HTR-8/SVneo (cell line): ENCODE measurements at regions not wholly inside any gene's neighbourhood (a gene's known extent, or its start where the extent isn't known, plus 50 kb on each side); places are given as distances from the start of the nearest gene placed in this dataset.

Experiments used
- DNase-seq: peaks from one replicate; pipeline ENCODE4 v3.0.0; 2011; ENCODE audit warnings: low spot score, mixed read lengths; ENCODE audit not compliant: insufficient read length
- FAIRE-seq: peaks from 2 replicates; lab custom pipeline; 2011; peaks lifted over from hg19 to GRCh38; lab: Jason Lieb, UNC

- DNase-seq (no peak), FAIRE-seq (no peak)
Observed at GRCh38 chr13:32905063-32905863, 111.0 kb upstream of the KL start.

DNA sequence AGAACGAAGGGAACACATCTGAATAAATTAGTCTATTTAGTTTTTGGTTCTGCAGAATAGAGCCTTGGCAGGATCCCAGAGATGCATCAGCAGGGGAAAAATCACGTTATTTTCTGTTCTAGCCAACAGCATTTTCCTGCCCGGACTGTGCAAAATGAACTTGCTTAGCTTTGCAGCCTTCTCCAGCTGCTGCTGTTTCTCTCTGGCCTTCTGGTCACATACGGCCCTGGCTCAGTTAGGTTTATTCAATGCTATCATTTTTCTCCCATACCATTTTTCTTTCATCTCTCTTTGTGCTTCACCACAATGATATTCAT lies 110.4 kb upstream of the KL start:
- FAIRE-seq, result no peak
- no peak for DNase-seq

- DNase-seq, result no peak
- FAIRE-seq, result no peak
Observed at GRCh38 chr13:32907211-32907610, 109.0 kb upstream of the KL start.

- FAIRE-seq (no peak), DNase-seq (no peak)
Observed at GRCh38 chr13:32910530-32910929, 105.7 kb upstream of the KL start.

- peak; percentile 28 for FAIRE-seq
- peak; percentile 61 for DNase-seq
Observed at GRCh38 chr13:32911506-32911905, 104.7 kb upstream of the KL start.

GRCh38 chr13:32914686-32915085 lies 101.5 kb upstream of the KL start:
- DNase-seq (no peak), FAIRE-seq (no peak)

- FAIRE-seq, result no peak
Observed at GRCh38 chr13:32917504-32917903, 98.7 kb upstream of the KL start.

DNA sequence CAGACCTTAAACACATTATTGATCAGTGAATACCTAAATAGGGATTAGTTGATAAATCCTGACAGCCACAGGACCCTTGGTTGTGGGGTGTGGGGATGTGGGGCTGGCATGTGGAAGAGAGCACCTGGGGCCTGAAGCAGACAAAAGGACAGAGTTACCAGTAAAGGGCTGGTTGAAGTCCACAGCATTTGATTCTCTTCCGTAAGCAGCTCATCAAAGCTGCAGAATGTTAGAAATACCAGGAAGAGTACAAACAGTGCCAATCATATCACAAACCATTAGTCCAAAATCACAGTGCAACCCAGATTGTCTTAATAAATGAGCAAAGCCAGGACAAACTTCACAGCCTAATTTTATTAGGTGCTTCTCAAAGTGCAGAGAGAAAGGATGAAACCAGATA lies 92.5 kb upstream of the KL start:
- no peak for FAIRE-seq
- no peak for DNase-seq

More at GRCh38 chr13:32917504-32917903, 98.7 kb upstream of the KL start:
- DNase-seq, result no peak

DNA sequence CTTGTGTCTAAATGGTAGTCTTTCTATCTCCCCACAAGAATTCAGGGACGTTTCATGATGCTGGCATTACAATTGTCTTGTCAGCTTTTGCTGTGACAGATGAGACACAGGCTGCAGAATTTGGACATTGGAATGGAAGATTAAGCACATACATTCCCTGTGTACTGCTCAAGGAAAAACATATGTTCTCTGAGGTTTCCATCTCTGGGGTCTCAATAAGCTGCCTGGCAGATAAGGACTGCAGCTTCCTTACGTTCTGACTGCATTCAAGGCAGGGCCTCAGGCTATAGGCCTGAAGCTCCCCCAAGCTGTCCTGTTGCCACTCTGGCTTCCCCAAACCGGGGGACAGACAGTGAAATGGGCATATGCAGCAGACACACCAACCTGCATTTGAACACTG lies 91.3 kb upstream of the KL start:
- DNase-seq (no peak), FAIRE-seq (no peak)

GRCh38 chr13:32925506-32925905 lies 90.7 kb upstream of the KL start:
- DNase-seq (no peak), FAIRE-seq (no peak)

DNA sequence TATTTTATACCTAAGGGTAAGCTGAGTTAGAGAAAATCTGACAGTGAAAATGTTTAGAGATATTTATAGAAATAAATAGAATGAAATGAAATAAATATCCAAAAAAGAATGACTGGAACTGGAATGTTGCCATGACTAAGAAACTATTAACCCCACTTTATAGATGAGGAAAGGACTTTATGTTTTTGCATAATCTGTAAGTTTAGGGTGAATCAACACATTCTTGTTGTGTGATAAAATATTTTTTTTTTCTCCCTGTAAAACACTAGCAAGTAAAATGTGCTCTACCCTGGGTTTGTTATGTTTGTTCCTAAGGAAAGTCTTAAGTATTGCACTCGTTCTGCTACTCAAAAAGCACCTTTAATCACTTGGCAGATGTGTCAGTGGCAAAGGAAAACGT lies 83.8 kb upstream of the KL start:
- FAIRE-seq, result no peak
- no peak for DNase-seq

DNA sequence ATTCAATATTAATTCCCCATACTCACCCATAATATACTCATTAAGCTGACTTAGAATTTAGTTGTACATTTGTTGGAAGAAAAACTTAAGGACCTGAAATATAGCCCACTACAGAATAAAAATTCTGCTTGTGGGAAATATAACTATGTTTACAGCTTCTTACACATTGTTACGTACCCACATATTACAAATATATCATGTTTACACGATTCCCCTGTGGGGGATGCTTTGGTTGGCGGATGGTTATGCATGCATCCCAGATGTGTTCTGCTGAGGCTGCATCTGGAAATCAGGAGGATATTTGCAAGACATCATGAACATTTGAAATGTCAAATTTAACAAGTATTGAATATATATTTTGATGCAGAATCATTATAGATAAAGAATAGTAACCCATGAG lies 79.5 kb upstream of the KL start:
- FAIRE-seq (no peak), DNase-seq (no peak)

DNA sequence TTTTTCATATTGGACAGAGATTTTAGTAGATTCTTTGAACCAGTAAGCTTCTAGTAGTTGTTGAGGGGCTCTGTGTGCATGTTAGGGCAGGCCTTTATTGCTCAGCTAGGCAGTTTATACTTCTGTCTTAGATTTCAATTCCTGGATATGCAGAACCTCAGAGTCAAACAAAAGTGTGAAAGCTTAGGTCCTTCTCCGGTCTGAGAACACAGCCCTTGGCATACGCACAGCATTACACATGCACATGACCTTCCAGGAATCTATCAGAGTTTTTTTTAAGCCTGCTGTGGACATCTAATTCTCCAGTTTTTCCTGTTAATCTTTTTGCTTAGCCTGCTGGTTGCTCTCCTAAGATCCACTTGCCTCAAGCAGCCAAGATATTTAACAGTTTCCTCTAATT lies 77.9 kb upstream of the KL start:
- no peak for DNase-seq
- no peak for FAIRE-seq

DNA sequence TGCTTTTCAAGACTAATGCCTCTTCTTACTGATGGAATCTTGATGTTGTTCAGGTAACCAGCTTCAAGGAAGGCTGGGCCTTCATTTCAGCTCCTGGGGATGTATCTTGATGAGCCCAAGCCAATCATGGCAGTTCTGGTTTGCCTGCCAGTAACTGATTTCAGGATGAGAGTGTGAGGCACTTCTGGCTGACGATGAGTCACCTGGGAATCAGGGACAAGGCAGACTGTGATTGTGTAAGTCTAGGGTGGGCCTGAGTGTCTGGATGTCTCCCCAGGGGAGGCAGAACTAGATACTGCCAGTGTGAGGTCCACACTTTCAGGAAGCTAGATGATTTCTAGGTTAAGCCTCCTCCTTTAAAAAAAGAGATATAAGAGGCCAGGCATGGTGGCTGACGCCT lies 77.3 kb upstream of the KL start:
- DNase-seq (no peak), FAIRE-seq (no peak)

GRCh38 chr13:32940601-32941000 lies 75.6 kb upstream of the KL start:
- no peak for DNase-seq
- no peak for FAIRE-seq

DNA sequence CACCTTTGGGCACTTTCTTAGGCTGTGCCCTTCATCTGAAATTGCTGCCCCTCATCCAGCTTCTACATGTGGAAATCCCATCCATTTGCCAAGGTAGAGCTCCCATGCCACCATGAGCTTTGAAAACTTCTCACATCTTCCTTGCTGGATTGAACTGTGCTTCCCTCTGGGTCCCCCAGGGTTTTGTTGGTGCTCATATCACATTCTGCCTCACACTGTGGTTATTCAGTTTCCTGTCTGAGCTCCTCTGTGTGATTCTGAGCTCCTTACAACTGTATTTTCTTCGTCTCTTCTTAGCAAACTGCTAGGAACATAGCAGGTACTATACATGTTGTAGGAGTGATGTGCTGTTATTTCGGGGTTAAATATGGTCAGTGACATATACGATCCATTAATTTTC lies 74.9 kb upstream of the KL start:
- DNase-seq, result no peak
- no peak for FAIRE-seq

- DNase-seq (no peak), FAIRE-seq (no peak)
Observed at GRCh38 chr13:32946558-32946957, 69.7 kb upstream of the KL start.

GRCh38 chr13:32947411-32948276 lies 68.6 kb upstream of the KL start:
- no peak for FAIRE-seq
- DNase-seq, result no peak

DNA sequence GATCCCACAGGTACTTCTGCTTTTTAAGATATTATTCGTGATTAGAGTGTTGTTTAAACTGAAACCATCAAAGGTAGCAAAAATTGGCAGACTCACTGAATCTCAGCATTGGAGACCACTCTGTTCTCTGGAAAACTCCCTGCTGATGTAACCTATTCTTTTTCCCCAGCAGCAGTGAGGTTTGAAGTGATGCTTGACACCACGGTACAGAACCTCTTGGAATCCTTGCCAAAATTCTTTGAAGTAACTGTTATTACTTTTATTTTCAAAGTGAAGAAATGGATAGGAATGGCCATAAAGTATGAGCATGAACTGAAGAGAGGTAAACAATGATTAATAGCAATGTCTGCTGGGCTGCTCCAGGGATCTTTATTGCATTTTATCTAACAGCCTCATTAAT lies 66.4 kb upstream of the KL start:
- DNase-seq, result no peak
- no peak for FAIRE-seq

DNA sequence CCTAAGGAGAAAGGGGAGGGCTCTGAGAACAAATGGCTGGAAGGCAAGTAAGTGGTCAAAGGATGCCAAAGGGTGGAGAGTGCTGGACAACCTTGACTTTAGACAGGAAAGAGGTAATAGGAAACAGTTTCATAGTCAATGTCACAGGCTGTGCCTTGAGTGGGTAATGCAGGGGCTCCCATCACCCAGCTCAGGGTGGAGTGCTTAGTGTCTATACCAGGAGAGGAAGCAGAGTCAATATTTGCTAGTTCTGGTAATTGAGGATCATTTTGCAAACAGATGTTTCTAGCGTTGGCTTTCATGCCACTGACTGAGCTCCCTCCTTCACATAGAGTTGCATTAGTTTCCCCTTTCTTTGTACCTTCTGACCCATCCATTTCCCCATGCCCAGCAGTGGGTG lies 64.6 kb upstream of the KL start:
- FAIRE-seq (no peak), DNase-seq (no peak)

- FAIRE-seq (no peak), DNase-seq (no peak)
Observed at GRCh38 chr13:32955881-32956594, 60.2 kb upstream of the KL start.
